GM19025 (cell line): ENCODE measurements at regions not wholly inside any gene's neighbourhood (a gene's known extent, or its start where the extent isn't known, plus 50 kb on each side); places are given as distances from the start of the nearest gene placed in this dataset.

Experiments
- ATAC-seq: cut with Tn5 transposase; IDR thresholded peaks from one replicate; pipeline ENCODE4 v1.9.1; 2021; ENCODE audit warnings: mild to moderate bottlenecking, low read depth, moderate library complexity; ENCODE audit not compliant: unreplicated experiment

GRCh38 chr3:28078536-28078935, 162.9 kb upstream of the CMC1 start:
- no peak for ATAC-seq

- no peak for ATAC-seq
These were observed 160.7 kb upstream of the CMC1 start for GRCh38 chr3:28080716-28081115.

DNA sequence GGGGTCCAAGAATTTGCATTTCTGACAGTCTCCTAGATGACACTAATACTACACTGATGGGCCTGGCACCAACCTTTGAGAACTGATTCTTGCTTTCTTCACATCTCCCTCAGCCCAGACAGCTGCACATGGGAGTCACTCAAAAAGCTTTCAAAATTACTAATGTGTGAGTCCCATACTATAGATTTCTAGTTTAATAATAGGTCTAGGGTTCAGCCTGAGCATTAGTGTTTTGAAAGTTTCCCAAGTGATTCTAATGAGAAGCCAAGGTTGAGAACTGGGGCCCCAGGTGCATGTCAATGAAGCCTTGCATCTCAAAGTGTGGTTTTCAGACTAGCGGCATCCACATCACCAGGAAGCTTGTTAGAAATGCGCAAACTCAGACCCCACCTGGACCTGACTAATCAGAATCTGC, 159.9 kb upstream of the CMC1 start:
- peak; percentile 87 for ATAC-seq

DNA sequence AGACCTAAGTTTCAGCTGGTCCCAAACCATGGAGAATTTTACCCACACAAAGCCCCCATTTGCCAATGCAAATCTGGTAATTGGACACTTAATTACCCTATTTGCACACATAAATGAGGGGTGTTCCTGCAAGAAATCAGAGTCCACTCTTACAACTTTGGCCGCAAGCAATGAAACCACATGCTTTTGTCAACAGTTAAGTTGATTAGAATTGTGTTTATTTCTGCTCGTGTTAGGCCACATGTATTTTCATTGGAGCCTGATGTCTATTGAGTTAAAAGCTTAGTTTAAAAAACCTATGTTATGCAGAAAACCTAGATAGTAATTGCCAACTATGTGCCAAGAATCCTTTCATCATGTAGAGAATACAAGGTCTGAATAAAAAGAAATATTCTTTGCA, 153.8 kb upstream of the CMC1 start:
- no peak for ATAC-seq

GRCh38 chr3:28088811-28089526, 152.4 kb upstream of the CMC1 start:
- no peak for ATAC-seq

GRCh38 chr3:28089527-28089897, 151.9 kb upstream of the CMC1 start:
- ATAC-seq: no peak

- no peak for ATAC-seq
These were observed 142.1 kb upstream of the CMC1 start for GRCh38 chr3:28099296-28099695.

DNA sequence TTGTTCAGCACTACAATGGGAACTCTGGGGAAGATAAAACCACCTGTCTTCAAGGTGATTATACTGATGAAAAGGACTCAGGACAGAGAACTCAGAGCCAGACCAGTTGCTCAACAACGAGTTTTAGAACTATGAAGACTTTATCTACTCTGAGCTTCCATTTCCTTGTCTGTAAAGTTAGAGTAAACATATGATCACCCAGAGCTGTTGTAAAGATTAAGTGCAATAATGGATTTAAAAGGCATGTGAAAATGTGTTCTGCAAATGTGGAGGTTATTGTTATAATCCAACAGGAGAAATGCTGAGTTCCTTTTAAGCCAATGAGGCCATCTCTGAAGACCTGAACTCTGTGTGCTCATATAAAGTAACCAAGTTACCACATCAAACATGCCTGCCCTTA, 139.7 kb upstream of the CMC1 start:
- ATAC-seq: no peak

DNA sequence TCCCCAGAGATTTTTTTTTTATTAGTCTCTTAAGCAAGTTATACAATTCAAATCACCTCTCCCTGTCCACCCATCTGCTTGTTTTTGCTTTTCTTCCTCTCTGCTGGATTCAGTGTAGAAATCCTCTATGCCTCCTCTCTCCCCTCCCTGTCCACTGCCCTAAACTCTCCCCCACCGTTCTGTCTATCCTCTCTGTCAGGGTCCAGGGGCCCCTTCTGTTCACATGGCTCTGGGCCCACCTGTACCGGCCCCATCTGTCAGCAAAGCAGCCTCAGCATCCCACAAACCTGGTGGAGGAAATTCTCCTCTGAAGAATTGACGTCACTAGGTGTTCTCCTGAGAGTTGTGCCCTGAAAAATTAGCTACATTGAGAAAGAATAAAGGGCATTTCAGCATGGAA, 137.6 kb upstream of the CMC1 start:
- no peak for ATAC-seq

GRCh38 chr3:28104896-28105534, 136.4 kb upstream of the CMC1 start:
- no peak for ATAC-seq

- no peak for ATAC-seq
These were observed 131.6 kb upstream of the CMC1 start for GRCh38 chr3:28109829-28110228.

GRCh38 chr3:28110869-28111268, 130.6 kb upstream of the CMC1 start:
- ATAC-seq: no peak

GRCh38 chr3:28114893-28115292, 126.5 kb upstream of the CMC1 start:
- ATAC-seq: no peak

DNA sequence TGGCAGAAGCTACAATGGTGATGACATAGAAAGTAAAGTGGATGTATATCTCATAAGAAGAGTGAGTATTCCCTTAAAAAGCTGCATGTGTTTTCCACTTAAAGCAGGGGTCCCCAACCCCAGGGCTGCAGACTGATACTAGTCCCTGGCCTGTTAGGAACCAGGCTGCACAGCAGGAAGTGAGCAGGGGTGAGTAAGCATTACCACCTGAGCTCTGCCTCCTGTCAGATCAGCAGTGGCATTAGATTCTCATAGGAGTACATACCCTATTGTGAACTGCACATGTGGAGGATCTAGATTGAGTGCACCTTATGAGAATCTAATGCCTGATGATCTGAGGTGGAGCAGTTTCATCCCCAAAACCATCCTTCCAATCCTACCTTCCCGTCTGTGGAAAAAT, 126.1 kb upstream of the CMC1 start:
- no peak for ATAC-seq

- ATAC-seq: no peak
These were observed 123.8 kb upstream of the CMC1 start for GRCh38 chr3:28117598-28117997.

GRCh38 chr3:28118087-28118486, 123.3 kb upstream of the CMC1 start:
- no peak for ATAC-seq

GRCh38 chr3:28122227-28122626, 119.2 kb upstream of the CMC1 start:
- ATAC-seq: no peak

DNA sequence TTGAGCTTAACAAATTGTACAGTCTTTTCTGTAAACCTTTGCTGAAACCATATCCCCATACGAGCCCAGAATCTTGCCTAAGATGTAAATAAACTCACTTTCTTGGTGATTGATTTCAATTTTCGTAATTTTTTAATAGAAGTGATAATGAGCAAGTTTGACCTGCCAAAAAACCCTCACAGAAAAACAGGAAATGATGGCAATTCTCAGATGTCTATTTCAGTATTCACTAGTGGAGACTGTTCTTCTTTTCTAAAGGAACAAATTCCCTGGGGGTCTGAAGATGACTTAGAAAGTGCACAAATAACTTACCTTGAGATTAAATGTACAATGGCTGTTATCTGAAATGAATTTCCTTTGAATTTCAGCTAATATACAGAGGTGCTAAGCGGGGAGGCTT, 116.5 kb upstream of the CMC1 start:
- no peak for ATAC-seq

DNA sequence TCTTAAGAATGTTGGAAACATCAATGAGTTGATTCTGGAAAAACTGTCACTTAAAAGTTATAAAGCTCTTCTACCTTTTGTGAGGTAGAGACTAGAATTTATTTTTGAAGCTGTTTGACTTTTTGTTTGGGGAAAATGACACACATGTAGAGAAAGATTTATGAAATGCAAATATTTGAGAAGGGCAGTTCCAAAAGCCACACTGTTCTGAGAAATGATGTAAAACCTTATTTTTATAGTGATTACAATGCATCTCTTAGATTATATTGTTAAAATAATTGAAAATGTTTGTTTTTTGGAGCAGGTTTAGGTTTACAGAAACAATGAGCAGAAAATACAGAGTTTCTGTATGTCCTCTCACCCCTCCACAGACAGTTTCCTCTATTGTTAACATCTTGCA, 116.1 kb upstream of the CMC1 start:
- no peak for ATAC-seq

DNA sequence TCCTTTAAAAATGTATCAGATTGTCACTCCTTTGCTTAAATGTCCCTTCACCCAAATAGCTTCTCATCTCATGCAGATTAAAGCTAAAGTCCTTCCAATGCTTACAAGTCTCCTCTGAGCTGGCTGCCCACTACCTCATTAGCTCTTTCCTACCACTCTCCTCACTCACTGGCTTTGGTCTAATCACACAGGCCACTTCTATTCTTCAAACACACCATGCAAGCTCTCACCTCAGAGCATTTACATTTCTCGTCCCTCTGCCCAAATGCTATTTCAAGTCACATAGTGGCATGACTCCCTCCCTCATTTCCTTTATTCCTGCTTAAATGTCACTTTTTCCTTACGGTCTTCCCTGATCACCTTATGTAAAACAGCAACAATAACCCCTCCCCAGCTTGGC, 110.6 kb upstream of the CMC1 start:
- ATAC-seq: no peak

DNA sequence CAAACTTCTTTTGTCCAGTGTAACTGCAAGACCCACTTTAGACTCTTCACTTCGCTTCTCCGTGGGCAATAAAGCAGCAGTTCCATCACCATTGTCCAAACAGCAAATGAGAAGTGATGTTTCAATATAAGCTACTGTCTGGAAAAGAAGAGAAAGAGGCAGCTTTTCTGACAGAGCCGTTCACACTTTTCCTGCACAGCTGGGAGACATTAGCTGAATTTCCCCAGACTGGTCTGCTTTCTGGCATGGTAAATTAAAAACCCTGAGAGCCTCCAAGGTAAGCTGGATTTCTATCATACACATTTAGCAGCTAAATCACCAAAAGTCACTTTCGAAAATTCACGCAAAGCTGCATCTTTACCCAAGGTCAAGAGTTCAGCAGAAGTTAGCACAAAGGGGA, 108.5 kb upstream of the CMC1 start:
- no peak for ATAC-seq

GRCh38 chr3:28134198-28134597, 107.2 kb upstream of the CMC1 start:
- no peak for ATAC-seq
